ENCODE measurements at regions not wholly inside any gene's neighbourhood (a gene's known extent, or its start where the extent isn't known, plus 50 kb on each side); places are given as distances from the start of the nearest gene placed in this dataset.

DNA sequence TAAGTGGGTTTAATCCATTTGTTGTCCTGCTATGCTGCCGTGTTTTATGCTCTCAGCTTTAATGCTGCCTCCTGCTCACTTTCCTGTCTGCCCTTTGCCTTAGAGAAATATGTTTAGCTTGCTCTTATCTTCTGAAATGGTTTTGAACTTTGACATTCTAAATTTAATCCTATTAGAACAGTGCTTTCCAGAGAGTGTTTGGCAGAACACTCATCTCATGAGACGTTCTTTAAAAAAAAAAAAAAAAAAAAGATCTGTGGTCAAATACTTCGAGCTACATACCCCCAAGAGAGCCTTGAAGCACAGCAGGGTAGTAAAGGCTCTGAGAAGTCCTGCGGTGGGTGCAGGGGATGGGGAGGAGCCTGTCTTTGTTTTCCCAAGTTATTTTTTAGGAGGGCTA is 161.3 kb downstream of the SPP2 start:
- TF ChIP-seq POLR2AphosphoS5 (IDR thresholded peaks at IDR 0.05; ENCODE audit: low read depth, low read length) (no peak), TAF1 (IDR thresholded peaks at IDR 0.05; ENCODE audit: borderline replicate concordance, low read depth, low read length) (no peak), POLR2A (IDR thresholded peaks at IDR 0.05; ENCODE audit: low read depth, low read length) (no peak)
- no peak for DNase-seq (ENCODE audit: insufficient read length)
- FAIRE-seq = no peak

GRCh38 chr2:234206738-234207137 is 156.2 kb downstream of the SPP2 start:
- no peak for TF ChIP-seq TAF1 (IDR thresholded peaks at IDR 0.05; ENCODE audit: borderline replicate concordance, low read depth, low read length)
- no peak for TF ChIP-seq POLR2AphosphoS5 (IDR thresholded peaks at IDR 0.05; ENCODE audit: low read depth, low read length)
- no peak for TF ChIP-seq POLR2A (IDR thresholded peaks at IDR 0.05; ENCODE audit: low read depth, low read length)
- no peak for DNase-seq (ENCODE audit: insufficient read length)

GRCh38 chr2:234204480-234204879 is 154.0 kb downstream of the SPP2 start:
- no peak for FAIRE-seq
- no peak for DNase-seq (ENCODE audit: insufficient read length)
- TF ChIP-seq TAF1 (IDR thresholded peaks at IDR 0.05; ENCODE audit: borderline replicate concordance, low read depth, low read length) = no peak
- TF ChIP-seq POLR2AphosphoS5 (IDR thresholded peaks at IDR 0.05; ENCODE audit: low read depth, low read length) = no peak
- TF ChIP-seq POLR2A (IDR thresholded peaks at IDR 0.05; ENCODE audit: low read depth, low read length) = no peak

More at GRCh38 chr2:234206738-234207137, 156.2 kb downstream of the SPP2 start:
- FAIRE-seq = no peak

DNA sequence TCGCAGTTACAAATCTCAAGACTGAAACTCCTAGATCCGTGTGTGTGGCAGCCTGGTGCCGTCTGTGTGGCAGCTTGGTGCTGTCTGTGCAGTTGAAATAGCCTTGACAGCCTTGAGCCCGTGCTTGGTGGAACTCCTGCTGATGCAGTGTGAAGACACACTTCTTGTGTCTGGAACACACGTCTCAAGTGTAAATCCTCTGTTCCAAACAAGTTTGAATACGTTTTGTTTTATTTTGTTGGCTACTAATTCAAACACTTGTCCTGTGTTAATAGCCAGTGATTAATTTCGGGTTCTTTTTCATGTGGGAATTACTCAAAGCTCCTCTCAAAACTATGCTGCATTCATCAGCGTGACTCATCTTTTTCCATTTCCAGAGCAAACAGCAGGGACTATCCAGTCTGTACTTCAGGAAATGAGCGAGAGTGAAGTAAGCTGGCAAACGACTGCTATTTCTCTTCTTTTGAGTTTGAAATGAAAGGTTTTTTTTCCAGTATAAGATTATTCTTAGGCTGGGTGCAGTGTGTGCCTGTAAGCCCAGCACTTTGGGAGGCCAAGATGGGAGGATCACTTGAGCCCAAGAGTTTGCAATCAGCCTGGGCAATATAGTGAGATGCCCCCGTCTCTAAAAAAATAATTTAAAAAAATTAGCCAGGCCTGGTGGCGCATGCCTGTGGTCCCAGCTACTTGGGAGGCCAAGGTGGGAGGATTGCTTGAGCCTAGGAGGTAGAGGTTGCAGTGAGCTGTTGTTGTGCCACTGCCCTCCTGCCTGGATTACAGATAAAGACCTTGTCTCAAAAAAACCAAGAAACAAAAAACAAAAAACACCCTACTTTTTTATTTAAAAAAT is 152.9 kb downstream of the SPP2 start:
- no peak for DNase-seq (ENCODE audit: insufficient read length)
- no peak for TF ChIP-seq POLR2AphosphoS5 (IDR thresholded peaks at IDR 0.05; ENCODE audit: low read depth, low read length)
- TF ChIP-seq TAF1 (IDR thresholded peaks at IDR 0.05; ENCODE audit: borderline replicate concordance, low read depth, low read length) = no peak
- no peak for TF ChIP-seq POLR2A (IDR thresholded peaks at IDR 0.05; ENCODE audit: low read depth, low read length)
- no peak for FAIRE-seq

DNA sequence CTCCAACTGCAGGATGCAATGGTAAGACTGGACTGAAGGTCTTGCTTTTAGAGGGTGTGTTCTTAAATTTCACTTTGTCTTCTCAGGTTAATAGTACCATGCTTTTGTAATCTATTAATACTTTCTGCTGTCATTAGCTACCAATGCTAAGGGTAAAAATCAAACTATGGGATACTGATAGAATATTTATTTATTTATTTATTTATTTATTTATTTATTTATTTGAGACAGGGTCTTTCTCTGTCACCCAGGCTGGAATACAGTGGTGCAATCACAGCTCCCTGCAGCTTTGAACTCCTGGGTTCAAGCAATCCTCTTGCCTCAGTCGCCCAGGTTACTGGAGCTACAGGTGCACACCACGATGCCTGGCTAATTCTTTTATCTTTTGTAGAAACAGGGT is 152.1 kb downstream of the SPP2 start:
- no peak for TF ChIP-seq TAF1 (IDR thresholded peaks at IDR 0.05; ENCODE audit: borderline replicate concordance, low read depth, low read length)
- TF ChIP-seq POLR2A (IDR thresholded peaks at IDR 0.05; ENCODE audit: low read depth, low read length) = no peak
- TF ChIP-seq POLR2AphosphoS5 (IDR thresholded peaks at IDR 0.05; ENCODE audit: low read depth, low read length) = no peak
- DNase-seq (ENCODE audit: insufficient read length) (no peak), FAIRE-seq (no peak)

DNA sequence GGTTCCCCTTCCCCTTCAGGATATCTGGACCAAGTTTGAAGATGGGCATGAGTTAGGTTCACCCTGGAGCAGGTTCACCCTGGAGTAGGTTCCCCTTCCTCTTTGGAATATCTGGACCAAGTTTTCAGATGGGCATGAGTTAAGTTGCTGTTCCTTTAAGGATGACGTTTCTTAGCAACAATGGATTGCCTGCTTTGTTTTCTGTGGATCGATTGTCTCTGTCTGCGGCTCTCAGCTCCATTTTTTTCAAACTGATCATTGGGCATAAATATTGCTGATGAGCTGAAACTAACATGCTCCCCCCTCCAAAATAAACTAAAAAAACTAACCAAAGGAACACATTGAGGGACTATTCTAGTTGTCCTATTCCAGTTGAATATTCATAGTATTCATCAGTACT is 149.5 kb downstream of the SPP2 start:
- FAIRE-seq (no peak), DNase-seq (ENCODE audit: insufficient read length) (no peak)
- TF ChIP-seq POLR2A (IDR thresholded peaks at IDR 0.05; ENCODE audit: low read depth, low read length) = no peak
- no peak for TF ChIP-seq POLR2AphosphoS5 (IDR thresholded peaks at IDR 0.05; ENCODE audit: low read depth, low read length)
- no peak for TF ChIP-seq TAF1 (IDR thresholded peaks at IDR 0.05; ENCODE audit: borderline replicate concordance, low read depth, low read length)

GRCh38 chr2:234198976-234199375 is 148.5 kb downstream of the SPP2 start:
- no peak for TF ChIP-seq POLR2AphosphoS5 (IDR thresholded peaks at IDR 0.05; ENCODE audit: low read depth, low read length)
- no peak for TF ChIP-seq TAF1 (IDR thresholded peaks at IDR 0.05; ENCODE audit: borderline replicate concordance, low read depth, low read length)
- TF ChIP-seq POLR2A (IDR thresholded peaks at IDR 0.05; ENCODE audit: low read depth, low read length) = no peak
- DNase-seq (ENCODE audit: insufficient read length) (no peak), FAIRE-seq (no peak)

DNA sequence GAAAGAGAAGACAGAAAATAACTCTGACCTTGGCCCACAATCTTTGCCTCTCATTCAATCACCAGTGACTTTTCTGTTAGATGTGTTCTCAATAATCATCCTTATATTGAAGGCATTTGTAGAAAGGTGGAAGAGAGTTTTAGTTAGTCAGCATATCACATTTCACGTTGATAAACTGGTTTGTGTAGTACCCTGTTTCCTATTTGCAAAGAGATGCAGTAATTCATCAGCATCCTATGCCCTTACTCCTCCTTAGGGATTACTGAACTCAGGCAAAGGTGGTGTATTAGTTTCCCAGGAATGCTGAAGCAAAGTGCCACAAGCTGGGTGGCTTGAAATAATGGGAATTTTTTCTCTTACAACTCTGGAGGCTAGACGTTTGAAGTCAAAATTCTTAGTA is 145.0 kb downstream of the SPP2 start:
- no peak for FAIRE-seq

DNA sequence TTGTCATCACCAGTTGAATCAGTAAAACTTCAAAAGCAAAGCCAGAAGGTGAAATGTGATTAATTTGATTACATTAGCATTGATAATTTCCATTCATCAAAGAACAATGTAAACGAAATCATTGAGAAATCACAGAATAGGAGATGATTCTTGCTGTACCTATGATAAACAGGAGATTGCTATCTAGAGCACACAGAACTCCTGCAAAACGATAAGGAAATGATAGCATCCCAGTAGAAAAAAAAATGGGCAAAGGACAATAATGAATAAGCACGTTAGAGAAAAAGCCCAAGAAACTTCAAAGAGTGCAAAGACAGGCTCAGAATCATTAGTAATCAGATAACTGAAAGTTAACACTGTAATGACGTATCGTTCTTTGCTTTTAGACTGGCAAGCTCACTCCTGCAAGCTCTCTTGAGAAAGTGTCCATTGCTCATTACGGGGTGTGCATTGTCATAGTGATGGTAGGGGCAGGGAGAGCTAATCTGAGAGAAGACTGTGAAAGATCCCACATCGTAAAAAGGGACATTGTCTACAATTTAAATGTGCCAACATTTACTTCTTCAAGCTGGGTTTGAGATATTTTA is 143.6 kb downstream of the SPP2 start:
- DNase-seq (ENCODE audit: insufficient read length) = no peak
- no peak for TF ChIP-seq POLR2AphosphoS5 (IDR thresholded peaks at IDR 0.05; ENCODE audit: low read depth, low read length)
- TF ChIP-seq TAF1 (IDR thresholded peaks at IDR 0.05; ENCODE audit: borderline replicate concordance, low read depth, low read length) = no peak
- TF ChIP-seq POLR2A (IDR thresholded peaks at IDR 0.05; ENCODE audit: low read depth, low read length) = no peak
- FAIRE-seq = no peak

More for the DNA sequence above, 145.0 kb downstream of the SPP2 start:
- no peak for TF ChIP-seq POLR2A (IDR thresholded peaks at IDR 0.05; ENCODE audit: low read depth, low read length)
- no peak for TF ChIP-seq TAF1 (IDR thresholded peaks at IDR 0.05; ENCODE audit: borderline replicate concordance, low read depth, low read length)
- TF ChIP-seq POLR2AphosphoS5 (IDR thresholded peaks at IDR 0.05; ENCODE audit: low read depth, low read length) = no peak
- no peak for DNase-seq (ENCODE audit: insufficient read length)

GRCh38 chr2:234191819-234192407 is 141.4 kb downstream of the SPP2 start:
- TF ChIP-seq POLR2AphosphoS5 (IDR thresholded peaks at IDR 0.05; ENCODE audit: low read depth, low read length) (no peak), POLR2A (IDR thresholded peaks at IDR 0.05; ENCODE audit: low read depth, low read length) (no peak), TAF1 (IDR thresholded peaks at IDR 0.05; ENCODE audit: borderline replicate concordance, low read depth, low read length) (no peak)
- FAIRE-seq (no peak), DNase-seq (ENCODE audit: insufficient read length) (no peak)

DNA sequence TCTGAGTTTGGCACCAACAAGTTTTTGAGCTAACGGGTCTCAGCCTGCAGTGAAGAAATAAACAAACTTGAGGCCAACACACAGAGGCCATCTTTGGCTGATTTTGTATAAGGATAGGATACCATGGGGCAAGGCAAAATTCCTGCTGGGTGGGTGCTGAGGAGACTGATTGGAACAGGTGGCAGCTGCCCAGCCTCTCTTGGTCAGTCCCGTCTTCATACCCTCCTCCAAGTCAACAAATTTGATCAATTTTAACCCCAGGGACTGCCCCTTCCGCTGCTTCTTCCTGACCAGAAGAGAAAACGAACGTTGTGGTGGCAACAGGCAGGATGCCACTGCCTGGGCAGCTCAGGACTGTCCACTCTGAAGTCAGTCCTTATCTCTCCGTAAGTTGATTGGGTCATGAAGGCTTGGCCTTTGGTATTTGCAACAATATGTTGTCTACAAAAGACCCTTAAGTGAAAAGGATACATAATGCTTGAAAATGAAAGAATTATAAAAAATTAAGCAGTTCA is 139.3 kb downstream of the SPP2 start:
- no peak for DNase-seq (ENCODE audit: insufficient read length)
- no peak for FAIRE-seq
- no peak for TF ChIP-seq TAF1 (IDR thresholded peaks at IDR 0.05; ENCODE audit: borderline replicate concordance, low read depth, low read length)
- no peak for TF ChIP-seq POLR2AphosphoS5 (IDR thresholded peaks at IDR 0.05; ENCODE audit: low read depth, low read length)
- no peak for TF ChIP-seq POLR2A (IDR thresholded peaks at IDR 0.05; ENCODE audit: low read depth, low read length)
